HL-60 (cell line): ENCODE measurements at regions not wholly inside any gene's neighbourhood (a gene's known extent, or its start where the extent isn't known, plus 50 kb on each side); places are given as distances from the start of the nearest gene placed in this dataset.

Experiments used
- DNase-seq, 2 experiments: peaks; one replicate each; pipeline ENCODE4 v3.0.0-alpha.2; 2010 to 2020; ENCODE audit warnings: low read depth in 1 of 2, low spot score in 1 of 2
- H3K27ac ChIP-seq: fragments of 250-450 bp; sonication (Bioruptor Pico); replicated peaks from 2 replicates; pipeline ENCODE4 v1.5.1; 2020; ENCODE audit warnings: mild to moderate bottlenecking, moderate library complexity
- H3K27me3 ChIP-seq: fragments of 250-450 bp; sonication (Bioruptor Pico); 2 replicates; pipeline ENCODE4 v1.5.1; 2021; ENCODE audit warnings: mild to moderate bottlenecking, moderate library complexity; ENCODE audit not compliant: insufficient read depth, poor library complexity, severe bottlenecking
- H3K4me3 ChIP-seq: replicated peaks from 2 replicates; pipeline ENCODE4 v1.5.1; 2011; ENCODE audit warnings: mild to moderate bottlenecking, control low read depth, low read length; ENCODE audit not compliant: insufficient read depth
- CTCF ChIP-seq: IDR thresholded peaks from one replicate; pipeline ENCODE4 v1.5.1; 2011; ENCODE audit warnings: low read length, control low read depth, inconsistent platforms; ENCODE audit not compliant: insufficient read depth
- GABPA ChIP-seq: IDR thresholded peaks from 2 replicates; pipeline ENCODE4 v1.6.1; 2012; ENCODE audit warnings: low read depth
- POLR2AphosphoS5 ChIP-seq: IDR thresholded peaks from 2 replicates; pipeline ENCODE4 v1.6.1; 2012; ENCODE audit warnings: low read depth
- REST ChIP-seq: IDR thresholded peaks from 2 replicates; pipeline ENCODE4 v1.6.1; 2012; ENCODE audit warnings: low read depth; ENCODE audit not compliant: insufficient replicate concordance
- SPI1 ChIP-seq: IDR thresholded peaks from 2 replicates; pipeline ENCODE4 v1.6.1; 2012; ENCODE audit warnings: low read depth, mild to moderate bottlenecking, borderline replicate concordance

- Histone ChIP-seq H3K27me3 (peaks cover 36% of the 10 kb centered on the region), H3K4me3 (peak overlapping the region; percentile 10; the same call in 1 of the 2 replicates), H3K27ac (no peak overlapping the region)
- DNase-seq: peak; percentile 10 to 23
- no peak for TF ChIP-seq GABPA
- TF ChIP-seq POLR2AphosphoS5: no peak
- TF ChIP-seq SPI1: no peak
- TF ChIP-seq CTCF: peak; percentile 24
- no peak for TF ChIP-seq REST
These were observed 70.8 kb upstream of the CASZ1 start for GRCh38 chr1:10867138-10867721.

- DNase-seq: no peak
- no peak overlapping the region for H3K4me3 ChIP-seq
These were observed 71.6 kb upstream of the CASZ1 start for GRCh38 chr1:10867914-10868598.

More at GRCh38 chr1:10867914-10868598, 71.6 kb upstream of the CASZ1 start:
- Histone ChIP-seq H3K27me3 (peaks cover 36% of the 10 kb centered on the region), H3K27ac (no peak overlapping the region)
- TF ChIP-seq GABPA: no peak
- TF ChIP-seq POLR2AphosphoS5: no peak
- no peak for TF ChIP-seq REST
- no peak for TF ChIP-seq CTCF
- no peak for TF ChIP-seq SPI1
